DOHH2 (cell line): ENCODE measurements at regions not wholly inside any gene's neighbourhood (a gene's known extent, or its start where the extent isn't known, plus 50 kb on each side); places are given as distances from the start of the nearest gene placed in this dataset.

Experiments
- EZH2phosphoT487 ChIP-seq: fragments of 200-600 bp; sonication (generic); IDR thresholded peaks from 2 replicates; pipeline ENCODE4 v1.6.1; 2017; ENCODE audit warnings: borderline replicate concordance, mild to moderate bottlenecking, antibody characterized with exemption, low read length, moderate library complexity, mixed read lengths
- TF ChIP-seq, protein P1 (sequence below): fragments of 200-600 bp; sonication (generic); IDR thresholded peaks from one replicate; pipeline ENCODE4 v1.5.1; 2014; ENCODE audit warnings: antibody characterized with exemption, mild to moderate bottlenecking, low read depth, low read length; ENCODE audit not compliant: poor library complexity, severe bottlenecking

DNA sequence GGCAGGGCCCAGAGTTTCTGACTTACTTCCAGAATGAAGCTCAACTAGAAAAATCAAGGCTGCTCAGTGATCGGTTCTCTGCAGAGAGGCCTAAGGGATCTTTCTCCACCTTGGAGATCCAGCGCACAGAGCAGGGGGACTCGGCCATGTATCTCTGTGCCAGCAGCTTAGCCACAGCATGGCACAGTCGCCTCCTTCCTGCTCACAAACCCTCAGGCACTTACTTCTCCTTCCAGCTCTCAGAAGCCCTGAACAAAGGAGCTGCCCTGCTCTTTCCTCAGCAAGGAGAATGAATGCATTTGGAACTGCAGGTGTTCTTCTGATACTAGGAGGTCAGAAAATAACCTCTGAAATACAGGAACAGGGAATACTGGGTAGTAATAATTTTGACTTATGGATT, 219.7 kb upstream of the PRSS1 start:
- TF ChIP-seq, protein P1, sequence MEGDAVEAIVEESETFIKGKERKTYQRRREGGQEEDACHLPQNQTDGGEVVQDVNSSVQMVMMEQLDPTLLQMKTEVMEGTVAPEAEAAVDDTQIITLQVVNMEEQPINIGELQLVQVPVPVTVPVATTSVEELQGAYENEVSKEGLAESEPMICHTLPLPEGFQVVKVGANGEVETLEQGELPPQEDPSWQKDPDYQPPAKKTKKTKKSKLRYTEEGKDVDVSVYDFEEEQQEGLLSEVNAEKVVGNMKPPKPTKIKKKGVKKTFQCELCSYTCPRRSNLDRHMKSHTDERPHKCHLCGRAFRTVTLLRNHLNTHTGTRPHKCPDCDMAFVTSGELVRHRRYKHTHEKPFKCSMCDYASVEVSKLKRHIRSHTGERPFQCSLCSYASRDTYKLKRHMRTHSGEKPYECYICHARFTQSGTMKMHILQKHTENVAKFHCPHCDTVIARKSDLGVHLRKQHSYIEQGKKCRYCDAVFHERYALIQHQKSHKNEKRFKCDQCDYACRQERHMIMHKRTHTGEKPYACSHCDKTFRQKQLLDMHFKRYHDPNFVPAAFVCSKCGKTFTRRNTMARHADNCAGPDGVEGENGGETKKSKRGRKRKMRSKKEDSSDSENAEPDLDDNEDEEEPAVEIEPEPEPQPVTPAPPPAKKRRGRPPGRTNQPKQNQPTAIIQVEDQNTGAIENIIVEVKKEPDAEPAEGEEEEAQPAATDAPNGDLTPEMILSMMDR = no peak
- TF ChIP-seq EZH2phosphoT487 = no peak
